ENCODE measurements at regions not wholly inside any gene's neighbourhood (a gene's known extent, or its start where the extent isn't known, plus 50 kb on each side); places are given as distances from the start of the nearest gene placed in this dataset.

- H3K36me3 Mint-ChIP-seq (ENCODE audit: unreplicated experiment): no peaks in the 10 kb centered on the region
- DNase-seq (ENCODE audit: extremely low spot score, unreplicated experiment): no peak
- H3K9me3 Mint-ChIP-seq (ENCODE audit: unreplicated experiment): peaks cover 10% of the 10 kb centered on the region
- no peaks in the 10 kb centered on the region for H3K4me1 Mint-ChIP-seq (ENCODE audit: unreplicated experiment)
- no peak overlapping the region for H3K27ac Mint-ChIP-seq (ENCODE audit: unreplicated experiment)
- peaks cover 23% of the 10 kb centered on the region for H3K27me3 Mint-ChIP-seq (ENCODE audit: unreplicated experiment)
- H3K4me3 Mint-ChIP-seq (ENCODE audit: unreplicated experiment): no peak overlapping the region
- TF ChIP-seq CTCF (IDR thresholded peaks at IDR 0.05): no peak
These were observed 78.3 kb upstream of the ALDH1A3 start for GRCh38 chr15:100801256-100801900.

- no peak for DNase-seq (ENCODE audit: extremely low spot score, unreplicated experiment)
- no peaks in the 10 kb centered on the region for H3K4me1 Mint-ChIP-seq (ENCODE audit: unreplicated experiment)
- no peaks in the 10 kb centered on the region for H3K36me3 Mint-ChIP-seq (ENCODE audit: unreplicated experiment)
- no peak overlapping the region for H3K27ac Mint-ChIP-seq (ENCODE audit: unreplicated experiment)
- peaks cover 8% of the 10 kb centered on the region for H3K9me3 Mint-ChIP-seq (ENCODE audit: unreplicated experiment)
- TF ChIP-seq CTCF (IDR thresholded peaks at IDR 0.05): no peak
- peaks cover 20% of the 10 kb centered on the region for H3K27me3 Mint-ChIP-seq (ENCODE audit: unreplicated experiment)
- H3K4me3 Mint-ChIP-seq (ENCODE audit: unreplicated experiment): no peak overlapping the region
These were observed 77.0 kb upstream of the ALDH1A3 start for GRCh38 chr15:100802421-100803170.

- no peak for DNase-seq (ENCODE audit: extremely low spot score, unreplicated experiment)
- no peaks in the 10 kb centered on the region for H3K4me1 Mint-ChIP-seq (ENCODE audit: unreplicated experiment)
- no peak overlapping the region for H3K4me3 Mint-ChIP-seq (ENCODE audit: unreplicated experiment)
- no peaks in the 10 kb centered on the region for H3K36me3 Mint-ChIP-seq (ENCODE audit: unreplicated experiment)
- peaks cover 8% of the 10 kb centered on the region for H3K9me3 Mint-ChIP-seq (ENCODE audit: unreplicated experiment)
- H3K27me3 Mint-ChIP-seq (ENCODE audit: unreplicated experiment): peaks cover 17% of the 10 kb centered on the region
- TF ChIP-seq CTCF (IDR thresholded peaks at IDR 0.05): no peak
- H3K27ac Mint-ChIP-seq (ENCODE audit: unreplicated experiment): no peak overlapping the region
These were observed 76.5 kb upstream of the ALDH1A3 start for GRCh38 chr15:100803171-100803440.

- no peak for DNase-seq (ENCODE audit: extremely low spot score, unreplicated experiment)
- Mint-ChIP-seq H3K27me3 (ENCODE audit: unreplicated experiment) (peaks cover 7% of the 10 kb centered on the region), H3K36me3 (ENCODE audit: unreplicated experiment) (no peaks in the 10 kb centered on the region), H3K27ac (ENCODE audit: unreplicated experiment) (no peak overlapping the region), H3K9me3 (ENCODE audit: unreplicated experiment) (peaks cover 3% of the 10 kb centered on the region), H3K4me3 (ENCODE audit: unreplicated experiment) (no peak overlapping the region), H3K4me1 (ENCODE audit: unreplicated experiment) (peaks cover 4% of the 10 kb centered on the region)
- TF ChIP-seq CTCF (IDR thresholded peaks at IDR 0.05): no peak
These were observed 73.5 kb upstream of the ALDH1A3 start for GRCh38 chr15:100806157-100806556.

- Mint-ChIP-seq H3K4me3 (ENCODE audit: unreplicated experiment) (no peak overlapping the region), H3K36me3 (ENCODE audit: unreplicated experiment) (no peaks in the 10 kb centered on the region)
- no peak for TF ChIP-seq CTCF (IDR thresholded peaks at IDR 0.05)
These were observed 72.6 kb upstream of the ALDH1A3 start for GRCh38 chr15:100807028-100807427.

More at GRCh38 chr15:100807028-100807427, 72.6 kb upstream of the ALDH1A3 start:
- Mint-ChIP-seq H3K27ac (ENCODE audit: unreplicated experiment) (no peak overlapping the region), H3K27me3 (ENCODE audit: unreplicated experiment) (peaks cover 3% of the 10 kb centered on the region), H3K9me3 (ENCODE audit: unreplicated experiment) (peaks cover 3% of the 10 kb centered on the region), H3K4me1 (ENCODE audit: unreplicated experiment) (peaks cover 4% of the 10 kb centered on the region)
- DNase-seq (ENCODE audit: extremely low spot score, unreplicated experiment): no peak

All from osteocyte (in vitro differentiated cells).